Tibial nerve (tissue), 4 donors: ENCODE measurements at regions not wholly inside any gene's neighbourhood (a gene's known extent, or its start where the extent isn't known, plus 50 kb on each side); places are given as distances from the start of the nearest gene placed in this dataset.

Source experiments
- DNase-seq, 2 donors: peaks; one replicate each; pipeline ENCODE4 v3.0.0-alpha.2; 2019; ENCODE audit warnings: low spot score in 2 of 2
- H3K27ac ChIP-seq, 4 donors: fragments of 200-600 bp; sonication (generic) in 3 of 4; one replicate each; pipeline ENCODE4 v1.5.1; 2017 to 2019; ENCODE audit warnings: mild to moderate bottlenecking in 1 of 4
- H3K27me3 ChIP-seq, 2 donors: fragments of 200-600 bp; sonication (generic) in 1 of 2; one replicate each; pipeline versions ENCODE4 v1.5.1 to v1.6.0; 2017 to 2019
- H3K36me3 ChIP-seq, 3 donors: fragments of 200-600 bp; sonication (generic); one replicate each; pipeline ENCODE4 v1.5.1; 2018 to 2019
- H3K4me1 ChIP-seq, 4 donors: fragments of 200-600 bp; sonication (generic) in 3 of 4; one replicate each; pipeline ENCODE4 v1.5.1; 2017 to 2019
- H3K4me3 ChIP-seq, 4 donors: fragments of 200-600 bp; sonication (generic) in 3 of 4; one replicate each; pipeline ENCODE4 v1.5.1; 2017 to 2019; ENCODE audit warnings: mild to moderate bottlenecking in 1 of 4, moderate library complexity in 1 of 4
- H3K9me3 ChIP-seq, 4 donors: fragments of 200-600 bp; sonication (generic) in 3 of 4; one replicate each; pipeline ENCODE4 v1.5.1; 2017 to 2019
- CTCF ChIP-seq, 5 experiments: fragments of 200-600 bp in 3 of 5; fragments of 450-650 bp in 2 of 5; sonication (generic) in 3 of 5; IDR thresholded peaks; one replicate each; pipeline ENCODE4 v1.5.1; 2016 to 2019; ENCODE audit warnings: antibody characterized with exemption in 5 of 5, mild to moderate bottlenecking in 3 of 5, moderate library complexity in 2 of 5
- EP300 ChIP-seq, 2 donors: sonication (generic); formaldehyde crosslinking; IDR thresholded peaks; one replicate each; pipeline ENCODE4 v1.6.1; 2017; ENCODE audit warnings: antibody characterized with exemption in 2 of 2, mild to moderate bottlenecking in 1 of 2
- POLR2A ChIP-seq, 2 donors: fragments of 450-650 bp; IDR thresholded peaks; one replicate each; pipeline ENCODE4 v1.6.1; 2017; ENCODE audit warnings: antibody characterized with exemption in 2 of 2, mild to moderate bottlenecking in 2 of 2, moderate library complexity in 2 of 2
- WGBS, 2 donors: methylation state at CpG; one replicate each; pipeline ENCODE4 v1.1.5; 2018; 5-methylcytosine and 5-hydroxymethylcytosine counted together

GRCh38 chr11:95554911-95555310 lies 234.7 kb downstream of the FAM76B start:
- H3K27ac ChIP-seq = peak overlapping the region in 2 of 4 donors; percentile 31 to 92
- H3K27me3 ChIP-seq = no peaks in the 10 kb centered on the region
- H3K36me3 ChIP-seq = no peaks in the 10 kb centered on the region
- H3K9me3 ChIP-seq = no peaks in the 10 kb centered on the region
- TF ChIP-seq EP300 (IDR thresholded peaks at IDR 0.05) = no peak
- no peak for TF ChIP-seq POLR2A (IDR thresholded peaks at IDR 0.05)
- no peak for TF ChIP-seq CTCF (IDR thresholded peaks at IDR 0.05)
- 80 to 87% methylated on average over 4 of the region's 4 CpGs for WGBS, 2 donors
- no peak overlapping the region for H3K4me3 ChIP-seq
- no peak for DNase-seq
- H3K4me1 ChIP-seq = peaks cover 0 to 54% (median 12%) of the 10 kb centered on the region in 4 donors

DNA sequence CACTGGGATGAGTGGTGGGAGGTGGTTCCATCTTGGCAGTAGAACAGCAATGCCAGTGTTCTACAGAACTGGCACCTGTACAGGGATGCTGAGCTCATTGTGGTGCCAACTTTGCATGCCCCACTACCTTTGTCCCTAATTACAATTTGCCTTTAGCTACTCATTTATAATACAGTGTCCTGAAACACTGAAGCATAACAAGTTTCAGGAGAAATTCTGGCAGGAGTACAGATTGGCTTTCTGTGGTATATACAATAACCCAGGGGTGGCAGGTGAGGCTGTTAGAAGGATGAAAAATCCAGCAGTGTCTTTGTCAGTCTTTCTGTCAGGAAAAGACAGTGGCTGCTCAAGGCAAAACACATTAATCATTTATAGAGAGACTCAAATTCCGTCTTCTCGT lies 240.3 kb downstream of the FAM76B start:
- TF ChIP-seq POLR2A (IDR thresholded peaks at IDR 0.05) = no peak
- TF ChIP-seq CTCF (IDR thresholded peaks at IDR 0.05) = no peak
- no peak for TF ChIP-seq EP300 (IDR thresholded peaks at IDR 0.05)
- peaks cover 0 to 39% (median 4%) of the 10 kb centered on the region in 4 donors for H3K4me1 ChIP-seq
- no peak overlapping the region for H3K4me3 ChIP-seq
- H3K9me3 ChIP-seq = no peaks in the 10 kb centered on the region
- no peak overlapping the region for H3K27ac ChIP-seq
- no peaks in the 10 kb centered on the region for H3K27me3 ChIP-seq
- WGBS, 2 donors = 95 to 98% methylated on average over 2 of the region's 2 CpGs
- no peaks in the 10 kb centered on the region for H3K36me3 ChIP-seq
- DNase-seq = no peak

- Histone ChIP-seq H3K27ac (no peak overlapping the region), H3K36me3 (no peaks in the 10 kb centered on the region), H3K4me3 (no peak overlapping the region), H3K4me1 (peaks cover 0 to 34% (median 4%) of the 10 kb centered on the region in 4 donors), H3K27me3 (no peaks in the 10 kb centered on the region), H3K9me3 (no peaks in the 10 kb centered on the region)
- TF ChIP-seq EP300 (IDR thresholded peaks at IDR 0.05) (no peak), CTCF (IDR thresholded peaks at IDR 0.05) (no peak), POLR2A (IDR thresholded peaks at IDR 0.05) (no peak)
- no peak for DNase-seq
These were observed 241.2 kb downstream of the FAM76B start for GRCh38 chr11:95548416-95548815.

- Histone ChIP-seq H3K9me3 (no peaks in the 10 kb centered on the region), H3K4me3 (no peak overlapping the region), H3K4me1 (peaks cover 0 to 29% (median 4%) of the 10 kb centered on the region in 4 donors), H3K36me3 (no peaks in the 10 kb centered on the region), H3K27ac (no peak overlapping the region), H3K27me3 (no peaks in the 10 kb centered on the region)
- no peak for DNase-seq
- TF ChIP-seq POLR2A (IDR thresholded peaks at IDR 0.05) (no peak), EP300 (IDR thresholded peaks at IDR 0.05) (no peak), CTCF (IDR thresholded peaks at IDR 0.05) (no peak)
These were observed 241.6 kb downstream of the FAM76B start for GRCh38 chr11:95547976-95548375.

DNA sequence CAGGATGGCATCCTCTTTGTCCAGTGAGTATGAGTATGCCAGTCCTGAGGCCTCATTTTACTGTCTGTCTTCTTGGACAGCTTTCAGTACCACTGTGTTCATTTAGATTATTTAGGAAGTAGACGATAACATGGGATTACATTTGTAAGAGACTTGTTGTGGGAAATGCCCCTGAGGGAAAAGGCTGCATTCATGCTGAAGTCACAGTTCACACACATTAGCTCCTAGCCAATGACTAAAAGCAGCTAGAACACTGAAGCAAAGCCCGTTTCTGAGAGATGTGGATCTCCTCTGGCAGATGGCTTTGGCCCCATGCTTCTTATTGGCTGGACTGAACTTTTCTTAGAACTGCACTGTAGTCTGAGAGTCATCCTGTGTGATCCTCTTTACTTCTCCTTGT lies 242.4 kb downstream of the FAM76B start:
- Histone ChIP-seq H3K36me3 (no peaks in the 10 kb centered on the region), H3K4me3 (no peak overlapping the region), H3K9me3 (no peaks in the 10 kb centered on the region), H3K27me3 (no peaks in the 10 kb centered on the region), H3K4me1 (peaks cover 0 to 21% (median 4%) of the 10 kb centered on the region in 4 donors), H3K27ac (peak overlapping the region in 1 of 4 donors; percentile 4)
- WGBS, 2 donors = 26 to 27% methylated on average over 2 of the region's 2 CpGs
- DNase-seq = no peak
- TF ChIP-seq EP300 (IDR thresholded peaks at IDR 0.05) (no peak), CTCF (IDR thresholded peaks at IDR 0.05) (no peak), POLR2A (IDR thresholded peaks at IDR 0.05) (no peak)
